ENCODE measurements at regions not wholly inside any gene's neighbourhood (a gene's known extent, or its start where the extent isn't known, plus 50 kb on each side); places are given as distances from the start of the nearest gene placed in this dataset.

DNA sequence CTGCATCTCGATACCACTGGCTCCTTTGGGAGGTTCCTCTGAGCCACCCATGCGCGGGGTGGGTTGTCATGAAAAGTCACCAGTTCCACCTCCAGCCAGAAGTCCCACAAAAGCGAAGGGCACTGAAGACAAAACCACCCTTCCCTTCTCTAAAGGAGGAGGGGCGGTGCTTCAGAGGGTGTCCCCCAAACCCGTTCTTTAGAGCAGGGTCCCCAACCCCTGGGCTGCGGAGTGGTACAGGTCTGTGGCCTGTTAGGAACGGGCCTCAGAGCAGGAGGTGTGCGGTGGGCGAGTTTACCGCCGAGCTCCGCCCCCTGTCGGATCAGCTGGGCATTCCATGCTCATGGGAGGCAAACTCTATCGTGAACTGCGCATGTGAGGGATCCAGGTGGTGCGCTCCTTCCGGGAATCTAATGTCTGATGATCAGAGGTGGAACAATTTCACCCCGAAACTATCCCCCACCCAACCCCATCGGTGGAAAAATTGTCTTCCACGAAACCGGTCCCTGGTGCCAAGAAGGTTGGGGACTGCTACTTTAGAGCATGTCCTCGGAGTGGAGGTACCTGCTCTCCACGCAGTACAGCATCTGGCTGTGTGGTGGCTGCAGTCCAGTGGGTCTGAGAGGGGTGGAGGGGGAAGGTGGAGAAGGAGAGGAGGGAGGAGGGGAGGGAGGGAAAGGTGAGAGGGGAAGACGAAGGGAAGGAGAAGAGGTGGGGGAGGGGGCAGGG, 72.9 kb upstream of the SEPTIN5 start (continued):
- no peak for TF ChIP-seq MYBL2 (IDR thresholded peaks at IDR 0.05; ENCODE audit: low read depth)
- no peak for TF ChIP-seq MYBL2 (CRISPR knock-in tag; IDR thresholded peaks at IDR 0.05; ENCODE audit: borderline replicate concordance)
- peak; percentile 63 for TF ChIP-seq SMC3 (conservative IDR thresholded peaks at IDR 0.05; ENCODE audit: insufficient read depth, low read depth, low read length)
- no peak; the same call in 1 of the 2 replicates for TF ChIP-seq TCF7 (IDR thresholded peaks at IDR 0.05; ENCODE audit: borderline replicate concordance)
- TF ChIP-seq ZNF311 (CRISPR knock-in tag; IDR thresholded peaks at IDR 0.05): no peak
- no peak for TF ChIP-seq BRCA1 (IDR thresholded peaks at IDR 0.05)
- TF ChIP-seq BRCA1 (CRISPR knock-in tag; IDR thresholded peaks at IDR 0.05): no peak
- TF ChIP-seq HOXB6 (CRISPR knock-in tag; IDR thresholded peaks at IDR 0.05; ENCODE audit: borderline replicate concordance): no peak
- no peak for TF ChIP-seq ZFP1 (CRISPR knock-in tag; IDR thresholded peaks at IDR 0.05)
- TF ChIP-seq, protein P1, sequence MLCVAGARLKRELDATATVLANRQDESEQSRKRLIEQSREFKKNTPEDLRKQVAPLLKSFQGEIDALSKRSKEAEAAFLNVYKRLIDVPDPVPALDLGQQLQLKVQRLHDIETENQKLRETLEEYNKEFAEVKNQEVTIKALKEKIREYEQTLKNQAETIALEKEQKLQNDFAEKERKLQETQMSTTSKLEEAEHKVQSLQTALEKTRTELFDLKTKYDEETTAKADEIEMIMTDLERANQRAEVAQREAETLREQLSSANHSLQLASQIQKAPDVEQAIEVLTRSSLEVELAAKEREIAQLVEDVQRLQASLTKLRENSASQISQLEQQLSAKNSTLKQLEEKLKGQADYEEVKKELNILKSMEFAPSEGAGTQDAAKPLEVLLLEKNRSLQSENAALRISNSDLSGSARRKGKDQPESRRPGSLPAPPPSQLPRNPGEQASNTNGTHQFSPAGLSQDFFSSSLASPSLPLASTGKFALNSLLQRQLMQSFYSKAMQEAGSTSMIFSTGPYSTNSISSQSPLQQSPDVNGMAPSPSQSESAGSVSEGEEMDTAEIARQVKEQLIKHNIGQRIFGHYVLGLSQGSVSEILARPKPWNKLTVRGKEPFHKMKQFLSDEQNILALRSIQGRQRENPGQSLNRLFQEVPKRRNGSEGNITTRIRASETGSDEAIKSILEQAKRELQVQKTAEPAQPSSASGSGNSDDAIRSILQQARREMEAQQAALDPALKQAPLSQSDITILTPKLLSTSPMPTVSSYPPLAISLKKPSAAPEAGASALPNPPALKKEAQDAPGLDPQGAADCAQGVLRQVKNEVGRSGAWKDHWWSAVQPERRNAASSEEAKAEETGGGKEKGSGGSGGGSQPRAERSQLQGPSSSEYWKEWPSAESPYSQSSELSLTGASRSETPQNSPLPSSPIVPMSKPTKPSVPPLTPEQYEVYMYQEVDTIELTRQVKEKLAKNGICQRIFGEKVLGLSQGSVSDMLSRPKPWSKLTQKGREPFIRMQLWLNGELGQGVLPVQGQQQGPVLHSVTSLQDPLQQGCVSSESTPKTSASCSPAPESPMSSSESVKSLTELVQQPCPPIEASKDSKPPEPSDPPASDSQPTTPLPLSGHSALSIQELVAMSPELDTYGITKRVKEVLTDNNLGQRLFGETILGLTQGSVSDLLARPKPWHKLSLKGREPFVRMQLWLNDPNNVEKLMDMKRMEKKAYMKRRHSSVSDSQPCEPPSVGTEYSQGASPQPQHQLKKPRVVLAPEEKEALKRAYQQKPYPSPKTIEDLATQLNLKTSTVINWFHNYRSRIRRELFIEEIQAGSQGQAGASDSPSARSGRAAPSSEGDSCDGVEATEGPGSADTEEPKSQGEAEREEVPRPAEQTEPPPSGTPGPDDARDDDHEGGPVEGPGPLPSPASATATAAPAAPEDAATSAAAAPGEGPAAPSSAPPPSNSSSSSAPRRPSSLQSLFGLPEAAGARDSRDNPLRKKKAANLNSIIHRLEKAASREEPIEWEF (CRISPR knock-in tag; IDR thresholded peaks at IDR 0.05): no peak
- no peak for TF ChIP-seq ZNF354B (CRISPR knock-in tag; IDR thresholded peaks at IDR 0.05)
- TF ChIP-seq, protein P2, sequence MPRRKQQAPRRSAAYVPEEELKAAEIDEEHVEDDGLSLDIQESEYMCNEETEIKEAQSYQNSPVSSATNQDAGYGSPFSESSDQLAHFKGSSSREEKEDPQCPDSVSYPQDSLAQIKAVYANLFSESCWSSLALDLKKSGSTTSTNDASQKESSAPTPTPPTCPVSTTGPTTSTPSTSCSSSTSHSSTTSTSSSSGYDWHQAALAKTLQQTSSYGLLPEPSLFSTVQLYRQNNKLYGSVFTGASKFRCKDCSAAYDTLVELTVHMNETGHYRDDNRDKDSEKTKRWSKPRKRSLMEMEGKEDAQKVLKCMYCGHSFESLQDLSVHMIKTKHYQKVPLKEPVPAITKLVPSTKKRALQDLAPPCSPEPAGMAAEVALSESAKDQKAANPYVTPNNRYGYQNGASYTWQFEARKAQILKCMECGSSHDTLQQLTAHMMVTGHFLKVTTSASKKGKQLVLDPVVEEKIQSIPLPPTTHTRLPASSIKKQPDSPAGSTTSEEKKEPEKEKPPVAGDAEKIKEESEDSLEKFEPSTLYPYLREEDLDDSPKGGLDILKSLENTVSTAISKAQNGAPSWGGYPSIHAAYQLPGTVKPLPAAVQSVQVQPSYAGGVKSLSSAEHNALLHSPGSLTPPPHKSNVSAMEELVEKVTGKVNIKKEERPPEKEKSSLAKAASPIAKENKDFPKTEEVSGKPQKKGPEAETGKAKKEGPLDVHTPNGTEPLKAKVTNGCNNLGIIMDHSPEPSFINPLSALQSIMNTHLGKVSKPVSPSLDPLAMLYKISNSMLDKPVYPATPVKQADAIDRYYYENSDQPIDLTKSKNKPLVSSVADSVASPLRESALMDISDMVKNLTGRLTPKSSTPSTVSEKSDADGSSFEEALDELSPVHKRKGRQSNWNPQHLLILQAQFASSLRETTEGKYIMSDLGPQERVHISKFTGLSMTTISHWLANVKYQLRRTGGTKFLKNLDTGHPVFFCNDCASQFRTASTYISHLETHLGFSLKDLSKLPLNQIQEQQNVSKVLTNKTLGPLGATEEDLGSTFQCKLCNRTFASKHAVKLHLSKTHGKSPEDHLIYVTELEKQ (CRISPR knock-in tag; IDR thresholded peaks at IDR 0.05): no peak
- TF ChIP-seq SRSF3 (IDR thresholded peaks at IDR 0.05; ENCODE audit: insufficient read depth, low read length): no peak
- peak; percentile 77 for TF ChIP-seq BHLHE40 (IDR thresholded peaks at IDR 0.05; ENCODE audit: low read length)
- no peak for TF ChIP-seq CBX8 (IDR thresholded peaks at IDR 0.05; ENCODE audit: borderline replicate concordance, extremely low read depth, low read depth, low read length, poor library complexity, severe bottlenecking)
- TF ChIP-seq IFI16 (CRISPR knock-in tag; IDR thresholded peaks at IDR 0.05): 0 out of 2 replicates have a peak, but pooled peaks have one; percentile 60
- TF ChIP-seq TCF7L2 (IDR thresholded peaks at IDR 0.05; ENCODE audit: low read depth, low read length): no peak
- TF ChIP-seq, protein P3, sequence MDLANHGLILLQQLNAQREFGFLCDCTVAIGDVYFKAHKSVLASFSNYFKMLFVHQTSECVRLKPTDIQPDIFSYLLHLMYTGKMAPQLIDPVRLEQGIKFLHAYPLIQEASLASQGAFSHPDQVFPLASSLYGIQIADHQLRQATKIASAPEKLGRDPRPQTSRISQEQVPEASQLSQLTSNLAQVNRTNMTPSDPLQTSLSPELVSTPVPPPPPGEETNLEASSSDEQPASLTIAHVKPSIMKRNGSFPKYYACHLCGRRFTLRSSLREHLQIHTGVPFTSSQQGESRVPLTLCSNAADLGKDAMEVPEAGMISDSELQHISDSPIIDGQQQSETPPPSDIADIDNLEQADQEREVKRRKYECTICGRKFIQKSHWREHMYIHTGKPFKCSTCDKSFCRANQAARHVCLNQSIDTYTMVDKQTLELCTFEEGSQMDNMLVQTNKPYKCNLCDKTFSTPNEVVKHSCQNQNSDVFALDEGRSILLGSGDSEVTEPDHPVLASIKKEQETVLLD (IDR thresholded peaks at IDR 0.05): peak; percentile 94
- no peak for TF ChIP-seq CBX5 (IDR thresholded peaks at IDR 0.05; ENCODE audit: borderline replicate concordance, low read depth)
